Stimulated activated CD8-positive, alpha-beta memory T cell treated with anti-CD3 and anti-CD28 coated beads, Interleukin-7, amount 100 ng/mL, for 1 hour (primary cell): ENCODE measurements at regions not wholly inside any gene's neighbourhood (a gene's known extent, or its start where the extent isn't known, plus 50 kb on each side); places are given as distances from the start of the nearest gene placed in this dataset.
"Not testable (repeated sequence)": the region's sequence is repeated elsewhere in the genome, so short reads cannot be mapped to it uniquely, and the experiment has no call there.

Experiments used
- DNase-seq, 2 donors: peaks; one replicate each; pipeline ENCODE4 v3.0.0-alpha.2; 2020; ENCODE audit warnings: low read depth in 2 of 2

GRCh38 chr3:106343811-106344210 lies 475.0 kb upstream of the CBLB start:
- no peak for DNase-seq

GRCh38 chr3:106345353-106346027 lies 476.7 kb upstream of the CBLB start:
- DNase-seq: no peak

GRCh38 chr3:106347350-106347749 lies 478.5 kb upstream of the CBLB start:
- no peak for DNase-seq

- DNase-seq: no peak
Measured at GRCh38 chr3:106348139-106348690, 479.4 kb upstream of the CBLB start.

DNA sequence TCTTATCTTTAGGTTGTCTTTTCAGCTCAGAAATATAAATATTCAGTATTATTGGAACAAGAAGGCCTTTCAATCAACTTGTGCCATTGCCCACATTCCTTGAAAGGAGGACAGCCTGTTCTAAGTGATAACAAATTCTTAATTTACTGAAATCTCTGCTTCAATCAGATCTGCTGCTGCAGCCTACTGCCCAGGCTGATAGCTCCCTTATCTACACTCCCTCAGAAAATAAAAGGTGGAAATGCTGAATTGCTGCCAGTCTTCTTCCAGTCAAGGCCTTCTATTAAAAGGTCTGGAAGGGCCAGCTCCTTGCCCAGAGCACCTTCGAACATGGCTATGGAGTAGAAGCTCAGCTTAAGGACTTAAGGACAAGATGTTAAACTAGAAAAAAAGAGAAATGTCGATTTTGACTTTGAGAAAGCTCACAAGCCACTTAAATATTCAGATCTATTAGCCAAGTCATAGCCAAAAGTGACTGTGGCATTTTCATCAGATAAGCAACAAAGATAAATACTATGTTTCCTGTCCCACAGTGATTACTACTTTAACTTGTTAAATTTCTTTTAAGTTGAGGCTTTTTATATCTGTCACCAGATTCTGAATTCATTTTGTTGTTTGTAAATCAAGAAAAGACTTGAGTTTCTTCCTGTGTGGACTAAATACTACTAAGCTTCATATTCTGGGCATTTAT lies 480.5 kb upstream of the CBLB start:
- DNase-seq: no peak

GRCh38 chr3:106355873-106356272 lies 487.1 kb upstream of the CBLB start:
- no peak for DNase-seq

DNA sequence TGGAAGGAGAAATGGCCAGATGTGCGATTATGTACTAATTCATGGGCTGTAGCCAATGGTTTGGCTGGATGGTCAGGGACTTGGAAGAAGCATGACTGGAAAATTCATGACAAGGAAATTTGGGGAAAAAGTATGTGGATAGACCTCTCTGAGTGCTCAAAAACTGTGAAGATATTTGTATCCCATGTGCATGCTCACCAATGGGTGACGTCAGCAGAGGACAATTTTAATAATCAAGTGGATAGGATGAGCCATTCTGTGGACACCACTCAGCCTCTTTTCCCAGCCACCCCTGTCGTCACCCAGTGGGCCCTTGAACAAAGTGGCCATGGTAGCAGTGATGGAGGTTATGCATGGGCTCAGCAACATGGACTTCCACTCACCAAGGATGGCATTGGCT lies 490.9 kb upstream of the CBLB start:
- DNase-seq: no peak

DNA sequence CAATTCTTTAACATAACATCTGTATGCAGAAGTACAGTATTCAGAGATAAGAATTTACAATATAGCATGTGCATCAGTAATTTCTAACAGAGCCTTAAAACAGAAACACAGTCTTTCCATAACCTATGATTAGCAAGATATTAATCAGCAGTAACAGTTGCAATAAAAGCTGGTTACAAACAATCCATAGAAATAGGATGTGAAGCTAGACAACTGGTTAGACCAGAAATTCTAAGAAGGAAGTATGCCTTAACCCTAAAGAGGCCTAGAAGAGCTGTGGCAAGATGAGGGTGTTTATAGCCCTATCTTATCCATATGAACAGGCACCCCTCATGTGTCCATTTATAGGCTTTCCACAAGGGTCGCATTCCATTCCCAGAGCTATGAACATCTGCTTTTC lies 492.1 kb upstream of the CBLB start:
- DNase-seq: not testable (repeated sequence)

- no peak for DNase-seq
Measured at GRCh38 chr3:106364477-106364876, 495.7 kb upstream of the CBLB start.

GRCh38 chr3:106365061-106365691 lies 496.4 kb upstream of the CBLB start:
- no peak for DNase-seq

GRCh38 chr3:106366352-106366751 lies 497.5 kb upstream of the CBLB start:
- no peak for DNase-seq

GRCh38 chr3:106367496-106367895 lies 498.7 kb upstream of the CBLB start:
- no peak for DNase-seq

- no peak for DNase-seq
Measured at GRCh38 chr3:106371221-106371970, 502.6 kb upstream of the CBLB start.

GRCh38 chr3:106371971-106372805 lies 503.4 kb upstream of the CBLB start:
- DNase-seq: no peak

- DNase-seq: no peak
Measured at GRCh38 chr3:106372806-106373190, 504.0 kb upstream of the CBLB start.

GRCh38 chr3:106376016-106376570 lies 507.3 kb upstream of the CBLB start:
- no peak for DNase-seq

GRCh38 chr3:106379251-106379750 lies 510.5 kb upstream of the CBLB start:
- no peak for DNase-seq

DNA sequence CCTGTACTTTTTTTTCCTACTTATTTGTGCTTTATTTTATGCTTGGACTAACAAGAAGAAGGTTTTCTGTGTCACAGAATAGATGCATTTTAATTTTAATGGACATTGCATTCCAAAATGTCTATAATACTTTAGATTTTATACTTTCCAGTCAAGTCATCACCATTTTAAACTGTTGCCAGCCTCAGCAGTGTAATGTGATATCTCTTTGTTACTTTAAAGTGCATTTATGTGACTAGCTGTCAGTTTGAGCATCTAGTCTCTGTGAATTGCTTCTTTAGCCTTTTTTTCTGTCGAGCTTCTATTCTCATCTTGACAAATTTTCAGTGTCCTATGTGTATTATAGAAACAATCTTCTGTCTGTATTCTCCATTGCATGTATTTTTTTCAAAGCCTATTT lies 511.4 kb upstream of the CBLB start:
- no peak for DNase-seq

GRCh38 chr3:106381286-106381938 lies 512.6 kb upstream of the CBLB start:
- no peak for DNase-seq

- no peak for DNase-seq
Measured at GRCh38 chr3:106381939-106382335, 513.1 kb upstream of the CBLB start.
